ENCODE measurements at regions not wholly inside any gene's neighbourhood (a gene's known extent, or its start where the extent isn't known, plus 50 kb on each side); places are given as distances from the start of the nearest gene placed in this dataset.

DNA sequence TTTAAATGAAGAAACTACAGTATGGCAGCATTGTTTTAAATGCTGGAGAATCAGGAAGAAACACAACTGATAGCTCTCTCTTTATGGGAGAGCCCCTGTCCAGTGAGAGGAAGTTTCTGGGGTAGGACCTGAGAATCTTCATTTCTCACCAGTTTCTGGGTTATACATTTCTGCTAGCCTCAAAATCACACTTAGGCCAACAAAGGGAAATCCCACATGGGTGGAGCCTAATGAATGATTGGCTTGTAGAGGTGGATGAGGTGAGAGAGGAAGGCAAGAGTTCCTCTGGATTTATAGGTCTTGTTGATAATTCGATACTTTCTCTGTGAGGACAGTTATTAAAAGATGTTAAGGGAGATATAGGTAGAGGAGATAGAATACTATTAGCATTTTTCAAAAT is 1397.3 kb upstream of the TENM4 start (continued):
- TF ChIP-seq, protein P1, sequence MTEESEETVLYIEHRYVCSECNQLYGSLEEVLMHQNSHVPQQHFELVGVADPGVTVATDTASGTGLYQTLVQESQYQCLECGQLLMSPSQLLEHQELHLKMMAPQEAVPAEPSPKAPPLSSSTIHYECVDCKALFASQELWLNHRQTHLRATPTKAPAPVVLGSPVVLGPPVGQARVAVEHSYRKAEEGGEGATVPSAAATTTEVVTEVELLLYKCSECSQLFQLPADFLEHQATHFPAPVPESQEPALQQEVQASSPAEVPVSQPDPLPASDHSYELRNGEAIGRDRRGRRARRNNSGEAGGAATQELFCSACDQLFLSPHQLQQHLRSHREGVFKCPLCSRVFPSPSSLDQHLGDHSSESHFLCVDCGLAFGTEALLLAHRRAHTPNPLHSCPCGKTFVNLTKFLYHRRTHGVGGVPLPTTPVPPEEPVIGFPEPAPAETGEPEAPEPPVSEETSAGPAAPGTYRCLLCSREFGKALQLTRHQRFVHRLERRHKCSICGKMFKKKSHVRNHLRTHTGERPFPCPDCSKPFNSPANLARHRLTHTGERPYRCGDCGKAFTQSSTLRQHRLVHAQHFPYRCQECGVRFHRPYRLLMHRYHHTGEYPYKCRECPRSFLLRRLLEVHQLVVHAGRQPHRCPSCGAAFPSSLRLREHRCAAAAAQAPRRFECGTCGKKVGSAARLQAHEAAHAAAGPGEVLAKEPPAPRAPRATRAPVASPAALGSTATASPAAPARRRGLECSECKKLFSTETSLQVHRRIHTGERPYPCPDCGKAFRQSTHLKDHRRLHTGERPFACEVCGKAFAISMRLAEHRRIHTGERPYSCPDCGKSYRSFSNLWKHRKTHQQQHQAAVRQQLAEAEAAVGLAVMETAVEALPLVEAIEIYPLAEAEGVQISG (CRISPR knock-in tag; IDR thresholded peaks at IDR 0.05) = no peak
- no peak for TF ChIP-seq ZBTB7A (CRISPR knock-in tag; IDR thresholded peaks at IDR 0.05)

GRCh38 chr11:80837051-80837450 is 1396.2 kb upstream of the TENM4 start:
- Histone ChIP-seq H3K27me3 (ENCODE audit: control insufficient read depth in 1 of 2, insufficient read depth in 2 of 2, low read length in 2 of 2) (no peaks in the 10 kb centered on the region), H3K36me3 (replicated peaks in 1 of 2; ENCODE audit: control insufficient read depth in 1 of 2, insufficient read depth in 2 of 2, low read length in 2 of 2) (no peaks in the 10 kb centered on the region), H3K4me1 (ENCODE audit: insufficient read depth, low read length) (no peaks in the 10 kb centered on the region), H4K20me1 (ENCODE audit: insufficient read depth, low read length) (no peaks in the 10 kb centered on the region), H2AFZ (ENCODE audit: low read length) (no peak overlapping the region), H3K27ac (ENCODE audit: extremely low read length, insufficient read depth, low read length) (no peak overlapping the region), H3K79me2 (ENCODE audit: insufficient read depth, low read length) (no peaks in the 10 kb centered on the region), H3K9me3 (ENCODE audit: low read length) (no peaks in the 10 kb centered on the region), H3K4me2 (ENCODE audit: low read depth, low read length) (no peak overlapping the region), H3K4me3 (replicated peaks in 1 of 3; ENCODE audit: insufficient read depth in 1 of 3, low read depth in 2 of 3, low read length in 3 of 3) (no peak overlapping the region), H3K9ac (ENCODE audit: insufficient read depth, low read depth, low read length) (no peak overlapping the region)
- FAIRE-seq (no peak), ATAC-seq (no peak), DNase-seq (ENCODE audit: low spot score) (no peak)
- in situ Hi-C loops (cut with HindIII; ENCODE audit: extremely low pct_ligation_motif_present, low pct_unique_long_range_greater_than_20kb) (no loop called here), intact Hi-C loops (cut with micrococcal nuclease; ENCODE audit: unreplicated experiment) (no loop called here)
- BruUV-seq (replicated peaks) = no TSS peak
- CTCF ChIA-PET (ENCODE audit: low intra/inter-chr PET ratio, low total read pairs) = no interaction called here
- 8% methylated on average over 1 of the region's 1 CpG for WGBS (ENCODE audit: low lambda C conversion rate)
- TF ChIP-seq LRRFIP1 (CRISPR knock-in tag; conservative IDR thresholded peaks at IDR 0.05) (no peak), RCOR2 (CRISPR knock-in tag; IDR thresholded peaks at IDR 0.05) (no peak), TFDP1 (CRISPR knock-in tag; IDR thresholded peaks at IDR 0.05; ENCODE audit: borderline replicate concordance) (no peak)
- POLR2A ChIA-PET = no interaction called here
